Left ventricle myocardium superior (tissue), 1 donor: ENCODE measurements at regions not wholly inside any gene's neighbourhood (a gene's known extent, or its start where the extent isn't known, plus 50 kb on each side); places are given as distances from the start of the nearest gene placed in this dataset.
"Not testable (repeated sequence)": the region's sequence is repeated elsewhere in the genome, so short reads cannot be mapped to it uniquely, and the experiment has no call there.

Experiments used
- ATAC-seq: fragments of 200-7000 bp; cut with Tn5 transposase; one replicate; pipeline ENCODE4 v1.9.1; 2020; ENCODE audit warnings: mild to moderate bottlenecking, moderate library complexity
- DNase-seq: peaks from one replicate; pipeline ENCODE4 v3.0.0-alpha.2; 2020
- intact Hi-C: fragments of 100-400 bp; cut with micrococcal nuclease; formaldehyde crosslinking; loops from one replicate; pipeline ENCODE4 v1.11.0; 2022
- donor health status: DM: no; HTN: yes; CAD: no; lungs with severe emphysema.

DNA sequence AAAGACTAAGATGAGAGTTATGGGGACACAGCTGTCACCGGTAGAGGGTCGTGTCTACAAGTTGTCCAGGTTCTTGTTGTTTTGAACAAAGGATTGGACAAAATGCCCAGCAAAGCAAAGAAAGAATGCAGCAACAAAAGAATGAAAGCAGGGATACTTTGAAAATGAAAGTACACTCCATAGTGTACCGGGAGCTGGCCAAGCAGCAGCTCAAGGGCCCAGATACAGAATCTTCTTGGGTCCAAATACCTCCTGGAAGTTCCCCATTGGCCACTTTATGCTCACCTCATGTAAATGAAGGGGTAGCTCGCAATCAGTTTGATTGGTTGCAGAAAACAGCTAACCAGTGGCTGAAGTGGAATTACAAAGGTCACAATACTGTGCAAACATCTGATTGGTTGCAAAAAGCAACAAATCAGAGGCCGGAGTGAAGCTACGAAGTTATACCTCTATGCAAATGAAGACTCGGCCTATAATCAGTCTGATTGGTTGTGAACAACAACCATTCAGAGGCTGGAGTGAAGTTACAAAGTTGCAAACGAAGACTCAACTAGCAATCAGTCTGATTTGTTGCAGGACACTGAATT lies 474.9 kb upstream of the TMEFF2 start:
- DNase-seq (no peak), ATAC-seq (no peak)
- intact Hi-C loops: no loop called here

DNA sequence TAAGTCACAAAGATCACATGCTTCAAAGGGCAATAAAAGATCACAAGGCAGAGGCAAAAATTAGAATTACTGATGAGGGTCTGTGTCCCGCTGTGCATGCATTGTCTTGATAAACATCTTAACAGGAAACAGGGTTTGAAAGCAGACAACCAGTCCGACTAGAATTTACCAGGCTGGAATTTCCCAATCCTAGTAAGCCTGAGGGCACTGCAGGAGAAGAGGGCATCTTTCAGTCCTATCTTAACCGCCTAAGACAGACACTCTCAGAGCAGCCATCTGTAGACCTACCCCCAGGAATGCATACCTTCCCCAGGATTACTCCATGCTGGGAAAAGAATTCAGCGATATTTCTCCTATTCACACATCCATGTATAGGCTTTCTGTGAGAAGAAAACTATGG lies 465.8 kb upstream of the TMEFF2 start:
- DNase-seq, intact Hi-C loops, ATAC-seq: not testable (repeated sequence)

DNA sequence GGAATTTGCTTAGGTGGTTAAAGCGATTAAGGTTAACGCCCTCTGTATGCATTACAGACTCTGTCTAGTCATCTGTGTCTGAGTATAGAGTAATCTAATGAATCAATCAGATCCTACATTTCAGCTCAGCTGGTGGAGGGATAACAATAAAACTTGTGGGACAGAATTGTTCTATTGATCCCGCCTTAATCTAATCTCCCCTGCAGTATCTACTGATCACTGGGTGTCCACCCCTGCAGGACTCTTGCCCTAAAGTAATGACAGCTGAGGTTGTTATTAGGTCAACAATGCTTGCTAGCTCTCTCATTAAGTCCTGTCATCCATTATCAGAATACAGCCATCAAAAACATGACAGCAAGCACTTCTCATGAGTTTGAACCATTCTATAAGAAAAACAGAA lies 462.6 kb upstream of the TMEFF2 start:
- intact Hi-C loops: no loop called here
- DNase-seq: no peak
- no peak for ATAC-seq

DNA sequence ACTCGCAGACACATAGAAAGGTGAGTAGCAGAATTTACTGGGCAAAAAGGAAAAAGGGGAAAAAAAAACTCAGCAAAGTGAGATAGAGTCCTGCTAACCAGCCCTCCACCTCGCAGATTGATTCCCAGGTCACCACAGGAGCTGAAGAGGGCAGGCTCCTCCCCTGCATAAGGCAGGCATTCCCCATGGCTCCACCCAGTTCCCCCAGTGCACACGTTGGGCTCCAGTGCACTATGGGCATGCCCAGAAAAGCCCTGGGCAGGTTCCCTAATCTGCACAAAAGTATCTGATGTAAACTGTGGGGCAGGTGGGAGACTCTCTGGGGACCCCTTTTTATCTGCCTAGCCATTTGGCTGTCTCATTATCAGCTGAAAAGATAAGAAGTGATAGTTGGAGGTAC lies 461.2 kb upstream of the TMEFF2 start:
- intact Hi-C loops: no loop called here
- DNase-seq (no peak), ATAC-seq (no peak)

DNA sequence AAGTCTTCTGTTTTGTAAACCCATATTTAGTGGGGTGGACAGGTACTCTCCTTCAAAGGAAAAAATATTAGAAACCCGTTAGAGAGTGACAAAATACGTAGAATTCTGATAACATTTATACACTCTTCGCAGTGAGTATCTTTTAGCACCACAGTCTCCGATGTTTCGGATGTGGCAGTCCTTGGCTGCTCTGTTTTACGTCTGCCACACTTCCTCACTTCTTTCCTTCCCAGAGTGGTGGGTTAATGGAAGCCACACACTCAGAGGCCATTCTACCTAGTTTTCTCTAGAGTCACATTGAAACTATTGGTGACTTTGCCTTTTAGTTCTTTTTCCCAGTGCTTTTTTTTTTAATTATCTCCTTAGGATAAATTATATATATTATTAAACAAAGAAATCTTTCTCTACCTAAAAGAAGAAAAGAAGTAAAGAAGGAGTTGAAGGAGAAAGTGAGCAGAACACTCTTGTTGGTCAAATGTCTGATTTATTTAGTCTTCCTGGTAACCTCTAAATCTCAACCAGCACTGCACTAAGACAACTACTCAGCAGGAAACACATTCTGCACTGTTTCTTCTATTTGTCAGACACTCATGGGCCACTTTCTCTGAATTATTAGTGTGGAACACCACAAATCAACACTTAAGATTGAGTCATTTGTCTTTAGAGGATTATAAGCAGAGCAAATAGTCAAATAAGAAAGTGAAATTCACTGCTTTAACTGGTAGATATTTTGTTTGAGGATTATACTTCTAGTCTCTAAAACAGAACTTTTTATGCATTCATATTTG lies 451.3 kb upstream of the TMEFF2 start:
- intact Hi-C loops: no loop called here
- no peak for ATAC-seq
- DNase-seq: no peak

DNA sequence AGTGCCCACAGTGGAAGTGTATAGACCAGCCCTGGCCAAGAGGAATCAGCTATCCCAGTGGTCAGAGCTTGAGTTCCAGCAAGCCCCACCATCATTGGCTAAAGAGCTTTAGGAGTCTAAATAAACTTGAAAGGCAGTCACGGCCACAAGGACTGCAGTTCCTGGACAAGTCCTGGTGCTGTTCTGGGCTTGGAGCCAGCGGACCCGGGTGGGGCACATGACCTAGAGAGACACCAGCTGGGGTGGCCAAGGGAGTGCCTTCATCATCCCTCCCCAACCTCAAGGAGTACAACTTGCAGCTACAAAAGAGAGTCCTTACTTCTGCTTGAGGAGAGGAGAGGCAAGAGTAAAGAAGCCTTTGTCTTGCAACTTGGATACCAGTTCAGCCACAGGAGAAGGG lies 439.8 kb upstream of the TMEFF2 start:
- ATAC-seq: no peak
- intact Hi-C loops: no loop called here
- no peak for DNase-seq

DNA sequence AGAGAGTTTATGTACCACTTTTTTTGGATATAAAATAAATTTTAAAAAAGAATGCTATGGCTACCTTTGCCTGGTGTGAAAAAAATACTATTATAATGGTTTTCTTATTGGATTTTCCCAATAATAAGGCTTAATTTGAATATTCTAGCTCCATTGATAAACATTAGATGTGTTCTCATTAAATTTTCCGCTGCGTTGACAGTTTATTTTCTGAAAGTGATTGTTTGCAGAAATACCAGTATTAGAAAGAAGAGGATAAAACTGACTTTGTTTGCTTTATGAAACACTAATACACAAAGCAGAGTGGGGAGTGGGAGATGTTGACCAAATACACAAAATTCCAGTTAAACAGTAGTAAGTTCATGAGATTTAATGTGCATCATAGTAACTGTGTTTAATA lies 433.3 kb upstream of the TMEFF2 start:
- intact Hi-C loops: no loop called here
- no peak for DNase-seq
- no peak for ATAC-seq

DNA sequence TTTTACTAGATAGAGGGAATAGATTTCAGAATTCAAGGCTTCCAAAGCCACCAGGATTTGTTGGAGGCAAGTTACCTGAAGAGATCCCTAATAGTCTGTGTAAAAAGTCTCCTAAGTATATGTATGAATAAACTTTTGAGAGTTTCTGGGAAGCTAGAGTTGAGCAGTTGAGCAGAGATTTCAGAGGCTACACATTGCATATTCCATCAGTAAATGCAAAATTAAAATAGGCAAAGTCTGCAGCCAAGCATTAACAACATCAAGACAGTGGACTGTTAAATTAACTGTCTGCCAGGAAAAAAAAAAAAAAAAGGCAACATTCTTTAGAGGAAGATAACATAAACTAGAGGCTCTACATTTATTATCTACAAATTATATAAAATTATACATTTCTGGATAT lies 420.4 kb upstream of the TMEFF2 start:
- intact Hi-C loops: no loop called here

DNA sequence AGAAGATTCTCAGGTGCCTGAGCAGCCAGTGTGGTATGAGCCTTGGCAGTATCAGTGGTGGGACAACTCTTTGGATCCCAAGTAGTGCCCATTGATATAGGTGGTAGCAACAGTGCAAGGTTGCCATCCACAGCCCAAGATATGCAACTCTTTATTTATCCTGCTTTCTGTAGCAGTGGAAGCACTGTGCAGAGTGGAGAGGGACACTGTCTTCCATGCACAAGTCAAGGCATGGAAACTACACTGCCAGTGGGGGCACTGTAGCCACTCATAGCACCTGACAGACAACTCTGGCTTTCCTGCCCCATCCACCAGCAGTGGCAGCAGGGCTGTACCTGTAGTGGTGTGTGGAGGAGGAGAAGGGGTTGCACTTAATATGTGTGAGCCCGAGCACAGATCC lies 409.6 kb upstream of the TMEFF2 start:
- DNase-seq (no peak), ATAC-seq (no peak)
- intact Hi-C loops: no loop called here

More for the DNA sequence above, 420.4 kb upstream of the TMEFF2 start:
- no peak for DNase-seq
- no peak for ATAC-seq

DNA sequence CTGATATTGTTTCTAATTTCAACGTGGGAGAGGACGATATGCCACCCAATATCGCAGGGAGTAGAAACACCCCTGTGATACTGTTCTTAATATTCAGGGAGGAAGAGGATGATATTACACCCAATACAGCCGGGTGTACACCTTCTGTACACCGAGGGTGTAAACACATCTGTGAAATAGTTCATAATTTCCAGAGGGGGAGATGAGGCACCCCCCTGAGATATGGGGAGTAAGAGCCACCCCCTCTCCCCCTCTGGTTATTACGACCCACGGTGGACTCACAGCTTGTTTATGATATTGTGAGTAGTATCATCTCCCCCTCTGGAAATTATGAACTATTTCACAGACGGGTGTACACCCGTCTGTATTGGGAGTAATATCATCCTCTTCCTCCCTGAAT lies 403.9 kb upstream of the TMEFF2 start:
- ATAC-seq, DNase-seq, intact Hi-C loops: not testable (repeated sequence)

DNA sequence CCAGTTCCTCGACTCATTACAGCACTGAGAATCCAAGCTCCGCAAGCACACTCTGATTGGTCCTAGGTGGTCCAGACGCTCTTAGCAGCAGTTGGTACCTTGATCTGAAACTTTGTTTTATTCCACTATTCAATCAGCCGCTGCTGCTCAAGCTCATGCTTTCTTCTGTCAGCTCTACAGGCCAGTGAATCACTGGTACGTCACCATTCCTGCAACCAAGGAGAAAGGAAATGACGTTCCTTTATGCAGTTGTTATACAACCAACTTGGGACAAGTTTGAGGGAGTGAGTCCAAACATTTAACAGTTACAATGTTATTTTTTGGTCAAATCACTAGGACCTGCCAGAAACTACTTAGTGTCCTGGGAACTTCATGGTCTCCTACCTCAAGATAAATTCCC lies 398.8 kb upstream of the TMEFF2 start:
- no peak for DNase-seq
- intact Hi-C loops: no loop called here
- no peak for ATAC-seq

DNA sequence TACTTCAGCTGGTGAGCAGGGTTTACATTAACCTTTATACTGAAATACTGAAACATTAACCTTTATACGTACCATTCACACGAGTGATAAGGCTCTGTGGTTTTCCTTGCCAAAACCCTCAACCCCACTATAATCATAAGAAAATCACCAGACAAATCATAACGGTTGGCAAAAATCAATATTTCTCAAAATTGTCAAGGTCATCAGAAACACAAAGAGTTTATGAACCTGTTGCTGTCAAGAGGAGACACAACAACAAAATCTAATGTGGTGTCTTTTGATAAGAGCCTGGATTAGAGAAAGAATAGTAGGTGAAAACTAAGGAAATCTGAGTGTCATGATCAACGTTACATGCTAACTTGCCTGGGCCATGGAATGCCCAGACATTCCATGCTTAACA lies 396.9 kb upstream of the TMEFF2 start:
- intact Hi-C loops: no loop called here
- ATAC-seq (no peak), DNase-seq (no peak)

DNA sequence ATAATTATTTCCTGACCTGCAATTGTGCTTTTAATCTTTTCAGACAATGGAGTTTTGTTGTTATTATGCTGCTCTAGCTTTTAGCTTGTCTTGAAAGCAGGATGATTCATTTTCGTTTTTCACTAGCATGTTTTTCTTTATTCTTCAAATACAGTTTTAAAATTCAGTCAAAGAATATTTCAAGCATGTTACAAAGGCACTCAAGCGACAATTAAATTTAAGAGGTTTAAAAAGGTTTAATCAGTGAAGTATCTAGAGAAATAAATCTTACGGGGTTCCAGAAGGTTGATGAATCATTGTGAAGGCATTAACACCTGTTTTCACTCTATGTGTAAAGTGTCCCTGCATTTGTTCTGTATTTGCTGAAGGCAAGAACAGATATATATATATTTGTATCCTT lies 390.7 kb upstream of the TMEFF2 start:
- no peak for DNase-seq
- no peak for ATAC-seq
- intact Hi-C loops: no loop called here

DNA sequence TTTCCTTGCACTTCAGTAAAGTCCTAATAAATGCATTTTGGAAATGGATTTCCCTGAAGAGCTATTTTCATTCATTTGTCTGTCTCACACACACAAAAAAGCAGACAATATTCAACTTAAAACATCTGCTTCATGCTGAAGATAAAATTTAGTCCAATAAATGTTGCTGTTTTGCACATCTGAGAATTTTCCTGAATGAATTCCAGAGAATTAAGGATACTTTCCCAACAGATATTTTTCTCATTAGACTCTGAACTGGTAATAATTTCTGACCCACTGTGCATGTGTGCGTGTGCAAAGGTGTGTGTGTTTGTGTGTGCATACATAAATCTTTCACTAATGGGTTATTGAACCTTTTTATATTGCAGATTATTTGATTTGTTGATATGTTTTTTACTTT lies 390.2 kb upstream of the TMEFF2 start:
- no peak for DNase-seq
- intact Hi-C loops: no loop called here
- ATAC-seq: no peak

DNA sequence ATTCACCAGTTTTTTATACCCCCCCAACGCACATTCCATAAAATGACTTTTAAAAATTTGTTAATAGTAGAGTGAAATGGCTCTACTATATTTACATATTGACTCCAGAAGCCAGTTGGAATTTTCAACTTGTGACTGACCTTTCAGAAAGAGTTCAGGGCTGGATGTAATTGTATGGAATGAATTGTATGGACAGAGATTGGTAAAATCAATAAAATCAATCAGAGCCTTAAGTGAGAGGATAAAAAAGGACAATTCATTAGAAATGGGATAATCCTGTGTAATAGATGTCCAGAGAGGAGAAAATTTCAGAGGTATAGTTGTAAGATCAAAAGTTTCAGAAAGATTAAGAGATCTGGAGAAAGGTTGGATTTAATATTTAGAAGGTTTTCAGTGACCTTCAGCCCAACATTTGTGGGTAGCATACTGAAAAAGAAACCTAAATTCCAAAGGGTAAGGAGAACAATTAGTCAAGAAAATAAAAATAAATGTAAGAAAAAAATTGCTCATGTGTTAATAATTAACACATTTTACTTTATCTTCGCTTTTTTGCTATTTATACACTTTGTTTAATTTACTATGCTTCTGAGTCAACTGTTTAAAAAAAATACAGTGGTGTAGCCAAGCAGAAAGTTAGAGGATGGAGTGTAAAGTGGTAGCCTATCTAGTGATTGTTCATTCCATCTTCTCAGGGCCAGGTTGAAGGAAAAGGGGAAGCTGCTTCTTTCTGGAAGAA lies 385.4 kb upstream of the TMEFF2 start:
- DNase-seq (no peak), ATAC-seq (no peak)
- intact Hi-C loops: loop anchor here (5.0 kb wide), 1 partner anchor 297 kb away; no protein-coding TSS in a partner anchor

DNA sequence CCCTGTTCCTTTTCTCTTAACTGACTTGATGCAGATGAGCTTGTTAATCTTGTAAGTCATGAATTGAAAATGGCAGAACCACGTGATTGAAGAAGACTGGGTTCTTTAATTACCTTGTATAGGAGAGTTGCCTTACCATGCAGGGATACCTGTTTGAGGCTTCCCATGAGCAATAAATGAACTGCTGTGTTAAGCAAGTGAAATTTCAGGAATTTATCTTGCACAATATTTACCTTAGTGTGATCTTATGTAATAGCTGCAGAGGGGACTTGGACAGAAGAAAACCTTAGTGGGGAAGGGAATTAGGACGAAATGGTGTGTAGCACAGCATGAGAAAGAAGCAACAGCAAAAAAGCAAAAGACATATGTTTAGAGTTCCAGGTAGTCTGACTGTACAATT lies 384.0 kb upstream of the TMEFF2 start:
- ATAC-seq: no peak
- DNase-seq: no peak
- intact Hi-C loops: loop anchor here (5.0 kb wide), 1 partner anchor 299 kb away; no protein-coding TSS in a partner anchor

DNA sequence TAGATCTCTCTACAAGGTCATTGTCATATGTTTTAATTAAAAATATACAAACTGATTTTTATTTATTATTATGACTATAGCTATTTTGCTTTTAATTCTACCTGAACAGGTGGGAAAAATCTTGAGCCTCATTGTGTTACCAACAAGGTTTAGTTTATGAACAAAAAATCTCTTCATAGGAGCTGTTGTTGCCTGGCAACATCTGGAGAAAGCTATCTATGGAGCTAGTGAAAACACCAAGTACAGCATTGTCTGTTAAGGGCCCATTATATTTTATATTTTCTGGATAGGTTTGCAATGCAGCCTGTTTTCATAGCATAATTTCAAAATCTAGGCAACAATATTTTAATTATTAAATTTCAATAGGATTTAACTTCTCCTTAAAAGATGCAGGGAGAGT lies 383.0 kb upstream of the TMEFF2 start:
- no peak for DNase-seq
- ATAC-seq: no peak
- intact Hi-C loops: loop anchor here (5.0 kb wide), 1 partner anchor 300 kb away; no protein-coding TSS in a partner anchor

DNA sequence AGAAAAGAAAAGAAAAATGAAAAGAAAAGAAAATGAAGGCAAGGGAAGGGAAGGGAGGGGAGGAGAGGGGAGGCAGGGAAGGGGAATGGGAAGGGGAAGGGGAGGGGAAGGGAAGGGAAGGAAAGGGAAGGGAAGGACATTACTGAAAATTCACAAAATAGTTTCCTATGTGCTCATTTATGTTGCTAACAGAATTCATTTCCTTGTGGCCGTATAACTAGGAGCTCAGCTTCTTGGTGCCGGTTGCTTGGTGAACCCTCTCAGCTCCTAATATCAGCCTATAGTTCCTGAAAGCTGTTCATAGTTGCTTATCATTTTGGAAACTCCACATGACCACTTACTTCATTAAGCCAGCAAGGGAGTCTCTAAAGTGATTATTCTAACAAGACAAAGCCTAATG lies 379.8 kb upstream of the TMEFF2 start:
- no peak for DNase-seq
- intact Hi-C loops: no loop called here

DNA sequence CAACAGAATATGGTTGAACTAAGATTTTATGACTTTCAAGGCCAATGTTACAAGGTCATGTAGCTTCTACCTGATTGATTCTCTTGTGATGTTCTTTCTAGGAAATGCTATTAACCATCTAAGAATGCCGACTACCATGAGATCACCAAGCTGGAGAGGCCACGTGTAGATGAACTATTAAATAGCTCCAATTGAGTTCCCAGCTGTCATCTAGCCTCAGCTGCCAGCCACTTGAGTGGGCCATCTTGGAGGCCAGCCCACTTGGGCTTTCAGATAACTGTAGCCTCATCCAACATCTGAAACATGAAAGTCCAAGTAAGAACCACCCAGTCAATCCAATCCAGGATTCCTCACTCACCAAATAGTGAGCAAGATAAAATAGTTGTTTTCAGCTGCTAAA lies 376.9 kb upstream of the TMEFF2 start:
- DNase-seq: no peak
- no peak for ATAC-seq
- intact Hi-C loops: no loop called here

More for the DNA sequence above, 379.8 kb upstream of the TMEFF2 start:
- no peak for ATAC-seq

DNA sequence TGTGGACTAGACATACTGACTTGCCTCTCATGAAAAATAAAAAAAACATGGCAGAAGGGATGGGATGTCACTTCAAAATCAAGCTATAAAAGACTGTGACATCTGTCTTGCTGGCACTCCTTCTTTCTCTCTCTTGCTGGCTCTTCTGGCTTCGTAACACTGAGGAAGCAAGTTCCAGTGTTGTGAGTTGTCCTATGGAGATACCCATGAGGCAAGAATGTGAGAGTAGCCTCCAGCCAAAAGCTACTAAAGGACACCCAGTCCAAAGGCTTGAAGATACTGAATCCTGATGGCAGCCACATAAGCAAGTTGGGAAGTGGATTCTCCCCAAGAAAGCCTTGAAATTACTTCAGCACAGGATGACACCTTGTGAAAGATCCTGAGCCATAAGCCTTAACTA lies 376.1 kb upstream of the TMEFF2 start:
- intact Hi-C loops: no loop called here
- ATAC-seq (no peak), DNase-seq (no peak)
